NCI-H524 treated with DMSO at 0.1 percent for 48 hours (cell line): ENCODE measurements at regions not wholly inside any gene's neighbourhood (a gene's known extent, or its start where the extent isn't known, plus 50 kb on each side); places are given as distances from the start of the nearest gene placed in this dataset.

ENCODE experiments used
- DNase-seq: peaks from one replicate; lab custom pipeline; 2025; lab: John Stamatoyannopoulos, UW

- no peak for DNase-seq
These were observed 222.9 kb upstream of the HTR2A start for GRCh38 chr13:47119575-47120235.

GRCh38 chr13:47117268-47117667 is 220.4 kb upstream of the HTR2A start:
- no peak for DNase-seq

- DNase-seq = no peak
These were observed 217.2 kb upstream of the HTR2A start for GRCh38 chr13:47114030-47114429.

DNA sequence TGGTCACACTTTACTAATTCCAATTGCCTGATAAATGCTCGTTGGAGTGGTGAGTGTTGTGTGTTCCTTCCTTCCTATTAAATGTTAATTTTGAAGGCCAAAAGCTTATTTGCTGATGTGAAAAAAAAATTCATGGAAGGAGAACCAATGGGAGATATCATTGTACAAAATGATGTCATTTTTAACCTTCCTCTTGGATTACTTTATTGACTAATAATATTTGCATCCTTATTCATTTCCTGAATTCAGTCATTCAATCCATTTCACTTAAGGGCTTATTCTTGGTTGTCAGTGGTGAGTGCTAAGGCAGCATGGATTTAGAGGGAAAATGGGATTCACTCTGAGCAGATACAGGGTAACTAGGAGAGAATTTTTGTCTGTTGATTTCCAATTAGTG is 216.0 kb upstream of the HTR2A start:
- DNase-seq = no peak

GRCh38 chr13:47112205-47112902 is 215.5 kb upstream of the HTR2A start:
- no peak for DNase-seq

- no peak for DNase-seq
These were observed 214.6 kb upstream of the HTR2A start for GRCh38 chr13:47111499-47111898.

GRCh38 chr13:47110833-47111240 is 214.0 kb upstream of the HTR2A start:
- no peak for DNase-seq

DNA sequence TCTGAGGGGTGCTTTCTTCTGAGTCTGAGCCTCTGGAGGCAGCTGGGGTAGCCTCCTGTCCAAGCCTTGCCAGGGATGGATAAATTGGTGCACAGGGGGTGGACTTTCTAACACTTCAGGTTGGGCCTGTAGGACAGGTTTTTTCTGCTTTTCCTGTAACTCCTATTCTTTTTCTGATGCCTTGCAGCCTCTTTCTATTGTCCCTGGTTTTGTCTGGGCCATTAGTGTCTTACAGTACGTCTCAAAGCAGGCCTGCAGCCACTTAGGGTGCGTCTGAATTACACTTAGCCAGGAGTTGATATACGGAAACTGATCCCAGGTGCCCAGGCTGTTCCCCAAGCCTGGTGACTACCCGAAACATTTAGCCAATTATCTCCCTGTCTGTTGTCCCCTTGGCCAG is 213.3 kb upstream of the HTR2A start:
- DNase-seq = no peak

GRCh38 chr13:47109028-47109427 is 212.2 kb upstream of the HTR2A start:
- DNase-seq = no peak

DNA sequence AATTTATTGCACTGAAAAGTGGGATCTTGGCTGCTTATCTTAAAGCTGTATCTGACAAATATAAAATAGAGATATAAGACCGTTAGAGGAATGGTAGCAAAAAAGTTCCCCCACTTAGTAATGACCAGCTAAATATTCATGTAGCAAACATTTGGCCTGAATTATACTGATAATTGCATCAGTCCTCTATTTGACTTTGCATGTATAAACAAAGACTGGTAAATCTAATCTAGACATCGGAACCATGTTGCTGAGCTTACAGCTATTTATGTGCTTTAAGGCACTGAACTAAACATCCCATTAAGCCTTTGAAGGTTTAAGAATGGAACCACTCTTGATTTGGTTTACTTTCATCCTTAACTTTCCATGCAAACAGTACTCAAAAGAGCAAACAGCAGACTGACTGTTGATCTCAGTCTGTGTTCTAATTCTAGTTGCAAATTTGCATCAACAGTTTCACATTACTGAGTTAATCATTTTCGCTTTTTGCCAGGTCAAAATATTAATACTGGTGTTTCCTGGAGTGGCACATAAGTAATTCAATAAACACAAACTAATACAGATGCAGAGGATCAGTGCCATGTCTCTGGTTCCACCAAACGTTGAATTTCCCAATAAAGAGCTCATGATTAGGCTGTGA is 203.5 kb upstream of the HTR2A start:
- DNase-seq = no peak

GRCh38 chr13:47094734-47095434 is 198.0 kb upstream of the HTR2A start:
- no peak for DNase-seq

DNA sequence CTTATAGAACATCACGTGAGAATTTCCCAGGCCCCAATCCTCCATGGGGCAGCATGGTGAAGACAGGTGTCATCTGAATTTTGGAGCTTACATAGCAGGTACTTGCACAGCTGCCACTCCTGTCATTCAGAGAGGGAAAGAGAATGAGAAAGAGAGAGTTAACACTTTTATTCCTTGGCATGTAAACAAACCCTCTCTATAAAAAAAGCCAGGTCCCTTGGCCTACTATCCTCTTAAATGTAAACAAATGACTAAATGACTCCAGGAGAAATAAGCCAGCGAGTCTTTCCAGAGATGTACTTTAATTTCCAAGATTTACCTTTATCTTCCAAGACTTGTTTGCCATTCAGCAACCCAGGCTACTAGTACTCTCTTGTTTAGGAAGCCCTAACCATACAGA is 195.3 kb upstream of the HTR2A start:
- DNase-seq = no peak

GRCh38 chr13:47087841-47088240 is 191.0 kb upstream of the HTR2A start:
- no peak for DNase-seq

DNA sequence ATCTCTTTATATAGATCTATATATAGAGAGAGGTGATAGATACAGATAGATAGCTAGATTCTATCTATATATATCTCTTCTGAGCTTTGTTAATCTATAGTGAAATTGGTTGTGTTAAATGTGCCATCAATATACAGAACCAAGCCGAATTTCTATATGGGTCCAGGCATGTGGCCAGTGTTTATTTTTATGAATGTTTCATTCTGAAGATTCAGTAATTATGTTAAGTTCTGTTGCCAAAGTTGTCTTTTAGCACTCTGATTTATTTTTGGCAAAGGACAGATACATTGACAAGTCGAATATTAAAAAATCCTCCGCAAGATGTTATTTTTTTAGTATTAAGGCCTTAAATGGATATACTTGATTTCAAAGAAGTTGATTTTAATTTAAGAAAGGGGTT is 190.4 kb upstream of the HTR2A start:
- DNase-seq = no peak

- no peak for DNase-seq
These were observed 188.5 kb upstream of the HTR2A start for GRCh38 chr13:47085346-47085745.

- no peak for DNase-seq
These were observed 185.0 kb upstream of the HTR2A start for GRCh38 chr13:47081850-47082249.

DNA sequence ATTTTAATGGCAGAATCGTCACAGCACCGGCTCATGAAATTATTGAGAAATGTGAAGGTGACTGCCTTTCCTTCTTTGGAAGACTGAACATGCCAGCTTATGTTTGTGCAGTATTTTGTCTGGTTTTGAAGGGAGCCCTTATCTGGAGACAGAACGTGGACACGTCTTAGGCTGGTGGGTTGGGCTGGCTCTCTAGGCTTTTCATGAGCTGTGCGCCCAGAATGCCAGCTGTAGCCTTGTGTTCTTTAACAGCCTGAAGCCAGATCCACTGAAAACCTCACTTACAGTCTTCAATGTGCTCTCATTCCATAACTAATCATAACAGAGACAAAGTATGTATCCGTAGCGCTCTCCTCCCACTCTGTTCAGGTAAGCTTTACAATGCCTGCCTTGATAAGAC is 184.4 kb upstream of the HTR2A start:
- no peak for DNase-seq

GRCh38 chr13:47080621-47081020 is 183.8 kb upstream of the HTR2A start:
- no peak for DNase-seq

- DNase-seq = no peak
These were observed 179.6 kb upstream of the HTR2A start for GRCh38 chr13:47076500-47076899.

DNA sequence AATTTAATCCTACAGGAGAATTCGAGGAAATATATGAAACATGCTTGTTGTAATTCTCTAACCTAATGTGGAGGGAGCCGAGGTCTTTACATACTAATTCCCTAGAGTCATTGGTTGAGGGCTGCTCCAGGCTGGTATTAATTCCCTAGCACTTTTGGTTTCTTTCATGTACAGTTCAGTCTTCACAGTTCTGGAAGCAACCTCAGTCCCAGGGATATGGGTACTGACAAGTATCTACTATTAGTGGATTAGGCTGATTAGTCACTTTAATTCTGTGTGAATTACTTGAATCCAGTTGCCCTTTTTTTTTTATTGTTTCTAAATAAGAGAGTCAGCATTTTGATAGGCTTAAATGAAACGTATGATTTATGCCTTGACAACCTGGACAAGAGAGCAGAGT is 172.3 kb upstream of the HTR2A start:
- DNase-seq = no peak

DNA sequence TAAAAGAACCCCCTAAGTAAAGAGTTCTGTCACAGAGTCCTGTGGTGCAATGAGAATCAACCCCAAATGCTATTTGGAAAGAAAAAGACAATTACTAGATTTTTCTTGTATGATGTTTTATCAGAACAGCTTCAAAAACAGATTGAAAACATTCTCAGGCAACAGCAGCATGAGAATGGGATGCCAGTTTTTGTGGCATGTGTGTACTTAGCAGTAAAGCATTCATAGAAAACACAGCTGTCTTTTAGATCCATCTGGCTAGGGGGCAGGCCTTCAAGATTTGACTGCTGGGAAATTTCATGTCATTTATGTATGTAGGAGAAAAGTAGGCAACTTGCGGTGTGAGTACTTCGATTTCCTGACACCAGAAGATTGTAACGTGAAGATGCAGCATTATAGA is 170.5 kb upstream of the HTR2A start:
- DNase-seq = no peak

GRCh38 chr13:47066226-47066625 is 169.4 kb upstream of the HTR2A start:
- DNase-seq = no peak

DNA sequence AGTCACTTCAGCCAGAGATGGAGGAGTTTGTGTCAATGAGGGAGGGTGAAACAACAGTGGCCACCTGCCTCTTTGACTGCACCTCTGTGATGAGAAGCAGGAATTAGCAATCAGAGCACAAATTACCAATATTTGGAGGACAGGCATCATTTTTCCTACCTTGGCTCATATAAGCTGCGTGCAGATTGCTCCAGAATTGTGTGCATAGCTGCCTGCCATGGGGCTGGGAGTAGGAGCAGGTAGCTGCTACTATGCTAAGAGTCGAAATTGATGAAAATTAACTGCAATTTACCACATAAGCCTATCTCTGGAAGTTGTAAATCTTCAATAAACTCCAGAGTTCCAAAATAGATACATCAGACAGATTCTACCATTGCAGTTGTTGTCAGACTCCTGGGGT is 167.5 kb upstream of the HTR2A start:
- DNase-seq = no peak
